ENCODE measurements at regions not wholly inside any gene's neighbourhood (a gene's known extent, or its start where the extent isn't known, plus 50 kb on each side); places are given as distances from the start of the nearest gene placed in this dataset.

DNA sequence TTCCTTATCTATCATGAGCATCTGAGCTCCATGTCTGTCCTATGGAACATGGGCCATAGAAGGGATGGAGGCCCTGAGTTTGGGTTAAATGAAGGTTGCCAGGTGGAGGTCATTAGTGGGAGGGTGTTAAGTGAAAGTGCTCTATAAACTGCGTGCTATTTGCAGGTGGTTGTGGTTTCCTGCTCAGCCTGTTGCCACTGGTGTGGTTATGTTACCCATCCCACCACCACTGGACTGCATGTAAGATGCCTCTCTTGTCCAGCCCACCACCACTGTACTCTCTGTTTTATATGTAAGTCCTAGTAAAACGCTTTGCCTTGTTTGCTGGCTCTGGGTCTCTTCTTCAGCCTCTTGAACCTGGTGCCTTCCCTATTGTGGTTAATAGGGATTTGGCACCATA is 711.2 kb downstream of the SORCS3 start:
- no peak for DNase-seq (ENCODE audit: low read depth)
- TF ChIP-seq, protein P1, sequence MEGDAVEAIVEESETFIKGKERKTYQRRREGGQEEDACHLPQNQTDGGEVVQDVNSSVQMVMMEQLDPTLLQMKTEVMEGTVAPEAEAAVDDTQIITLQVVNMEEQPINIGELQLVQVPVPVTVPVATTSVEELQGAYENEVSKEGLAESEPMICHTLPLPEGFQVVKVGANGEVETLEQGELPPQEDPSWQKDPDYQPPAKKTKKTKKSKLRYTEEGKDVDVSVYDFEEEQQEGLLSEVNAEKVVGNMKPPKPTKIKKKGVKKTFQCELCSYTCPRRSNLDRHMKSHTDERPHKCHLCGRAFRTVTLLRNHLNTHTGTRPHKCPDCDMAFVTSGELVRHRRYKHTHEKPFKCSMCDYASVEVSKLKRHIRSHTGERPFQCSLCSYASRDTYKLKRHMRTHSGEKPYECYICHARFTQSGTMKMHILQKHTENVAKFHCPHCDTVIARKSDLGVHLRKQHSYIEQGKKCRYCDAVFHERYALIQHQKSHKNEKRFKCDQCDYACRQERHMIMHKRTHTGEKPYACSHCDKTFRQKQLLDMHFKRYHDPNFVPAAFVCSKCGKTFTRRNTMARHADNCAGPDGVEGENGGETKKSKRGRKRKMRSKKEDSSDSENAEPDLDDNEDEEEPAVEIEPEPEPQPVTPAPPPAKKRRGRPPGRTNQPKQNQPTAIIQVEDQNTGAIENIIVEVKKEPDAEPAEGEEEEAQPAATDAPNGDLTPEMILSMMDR (conservative IDR thresholded peaks at IDR 0.05; ENCODE audit: low read depth, low read length) = no peak

DNA sequence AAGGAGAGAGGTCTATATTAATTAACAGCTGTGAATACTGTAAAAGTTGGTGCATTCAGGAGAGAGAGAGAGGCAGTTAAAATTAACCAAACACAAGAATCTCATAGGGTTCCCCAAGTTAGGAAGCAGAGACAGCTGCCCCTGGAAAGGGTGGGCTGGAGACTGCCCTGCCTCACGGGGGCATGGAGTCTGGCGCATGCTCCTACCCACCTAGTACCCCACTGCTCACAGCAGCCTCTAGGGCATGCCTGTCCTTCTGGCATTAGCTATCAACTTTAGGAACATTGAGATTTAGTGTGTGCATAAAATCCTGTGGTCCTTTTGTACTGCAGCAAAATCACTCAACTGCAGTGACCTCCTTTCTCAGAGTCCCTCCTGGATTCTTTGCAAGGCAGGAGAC is 710.1 kb downstream of the SORCS3 start:
- DNase-seq (ENCODE audit: low read depth) = no peak
- no peak overlapping the region for H3K4me3 ChIP-seq (ENCODE audit: low read depth, low read length)
- TF ChIP-seq, protein P1 (conservative IDR thresholded peaks at IDR 0.05; ENCODE audit: low read depth, low read length) = no peak

More for the DNA sequence above, 711.2 kb downstream of the SORCS3 start:
- no peak overlapping the region for H3K4me3 ChIP-seq (ENCODE audit: low read depth, low read length)

DNA sequence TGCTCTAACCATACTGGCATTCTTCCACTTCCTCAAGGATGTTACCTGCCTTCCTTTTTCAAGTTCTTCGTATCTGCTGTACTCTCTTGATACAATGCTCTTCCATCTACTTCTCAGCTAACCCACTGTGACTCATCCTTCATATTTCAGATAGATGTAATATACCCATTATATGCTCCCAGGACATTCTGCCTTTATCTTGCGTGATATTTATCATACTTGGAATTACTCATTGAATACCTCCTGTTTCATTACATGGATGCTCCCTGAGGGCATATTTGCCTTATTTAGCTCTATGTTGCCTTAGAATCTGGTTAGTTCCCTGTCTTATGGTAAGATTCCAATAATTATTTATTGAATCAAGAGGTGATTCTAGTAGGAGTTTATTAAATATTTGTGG is 706.4 kb downstream of the SORCS3 start:
- H3K4me3 ChIP-seq (ENCODE audit: low read depth, low read length) = no peak overlapping the region
- TF ChIP-seq, protein P1 (conservative IDR thresholded peaks at IDR 0.05; ENCODE audit: low read depth, low read length) = no peak
- DNase-seq (ENCODE audit: low read depth) = no peak

DNA sequence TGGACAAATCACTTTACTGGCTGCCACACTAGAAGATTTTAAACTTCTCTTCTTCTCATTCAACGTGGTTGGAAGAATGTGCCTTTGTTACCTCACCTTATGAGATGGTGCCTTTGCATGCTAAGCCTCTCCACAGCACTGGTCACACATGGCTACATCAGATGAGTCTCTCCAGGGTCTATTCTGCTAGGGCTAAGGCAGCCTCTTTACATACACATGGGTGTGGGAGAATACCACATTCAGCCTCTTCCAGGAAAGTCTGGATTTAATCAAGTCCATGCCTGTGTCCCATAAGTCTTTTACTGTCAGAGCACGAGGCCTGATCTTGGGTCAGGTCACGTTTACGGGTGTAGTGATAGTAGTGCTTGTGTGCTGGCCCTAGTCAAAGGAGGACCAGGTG is 701.5 kb downstream of the SORCS3 start:
- no peak overlapping the region for H3K4me3 ChIP-seq (ENCODE audit: low read depth, low read length)
- TF ChIP-seq, protein P1 (conservative IDR thresholded peaks at IDR 0.05; ENCODE audit: low read depth, low read length) = no peak
- no peak for DNase-seq (ENCODE audit: low read depth)

DNA sequence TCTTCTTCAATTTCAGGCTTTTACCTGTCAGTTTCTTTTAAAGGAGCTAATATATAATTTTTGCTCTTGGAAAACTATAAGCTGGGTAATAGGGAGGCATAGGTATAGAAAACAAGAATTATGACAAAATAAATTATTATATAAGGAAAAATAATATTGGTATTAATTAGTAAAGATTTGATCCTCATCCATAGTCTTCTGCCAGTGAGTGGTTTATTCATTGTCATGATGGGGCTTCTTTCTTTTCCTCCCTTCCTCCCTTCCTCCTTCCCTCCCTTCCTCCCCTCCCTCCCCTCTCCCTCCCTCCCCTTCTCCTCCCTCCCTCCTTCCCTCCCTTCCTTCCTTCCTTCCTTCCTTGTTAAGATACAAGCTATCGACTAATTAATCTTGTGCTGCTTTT is 698.6 kb downstream of the SORCS3 start:
- no peak overlapping the region for H3K4me3 ChIP-seq (ENCODE audit: low read depth, low read length)
- DNase-seq (ENCODE audit: low read depth) = no peak
- TF ChIP-seq, protein P1 (conservative IDR thresholded peaks at IDR 0.05; ENCODE audit: low read depth, low read length) = no peak

DNA sequence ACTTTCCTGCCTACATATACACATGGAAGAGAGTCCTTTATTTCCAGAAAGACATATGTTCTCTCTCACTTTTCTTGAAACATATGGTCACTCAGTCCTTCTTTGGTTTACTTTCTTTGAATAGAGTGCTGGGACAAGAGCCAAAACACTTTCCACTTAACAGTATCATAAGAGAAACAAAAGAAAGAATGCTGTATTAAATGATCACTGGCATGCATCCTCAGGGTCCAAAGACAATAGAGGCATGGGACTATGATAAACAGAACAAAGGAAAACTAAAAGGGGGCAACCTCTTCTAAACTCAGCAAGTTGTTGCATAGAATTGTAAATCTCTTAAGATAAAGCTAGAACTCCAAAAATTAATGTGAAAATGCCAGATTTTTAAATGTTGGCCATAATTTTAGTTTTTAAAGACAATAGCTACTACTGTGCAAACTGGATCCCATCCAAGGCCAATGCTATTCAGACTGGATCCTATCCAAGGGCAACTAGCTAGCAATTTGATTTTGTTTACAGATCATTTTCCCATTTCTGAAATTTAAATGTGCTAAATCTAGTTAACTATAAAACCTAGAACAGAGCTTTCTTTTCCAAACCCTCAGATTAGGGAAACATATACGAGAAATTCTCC is 687.5 kb downstream of the SORCS3 start:
- TF ChIP-seq, protein P1 (conservative IDR thresholded peaks at IDR 0.05; ENCODE audit: low read depth, low read length) = no peak
- no peak overlapping the region for H3K4me3 ChIP-seq (ENCODE audit: low read depth, low read length)
- DNase-seq (ENCODE audit: low read depth) = no peak
